SK-N-SH treated with all-trans-retinoic acid at 6 μM for 48 hours (cell line): ENCODE measurements at regions not wholly inside any gene's neighbourhood (a gene's known extent, or its start where the extent isn't known, plus 50 kb on each side); places are given as distances from the start of the nearest gene placed in this dataset.

Source experiments
- ARNTL ChIP-seq: fragments of 450-650 bp; formaldehyde crosslinking; IDR thresholded peaks from 2 replicates; pipeline ENCODE4 v1.5.0; 2020; ENCODE audit warnings: low read depth, mild to moderate bottlenecking, moderate library complexity, borderline replicate concordance
- ISL1 ChIP-seq: fragments of 250-450 bp; sonication (Bioruptor Pico); IDR thresholded peaks from 2 replicates; pipeline ENCODE4 v2.1.2; 2022; ENCODE audit warnings: mild to moderate bottlenecking, moderate library complexity
- OSR1 ChIP-seq: fragments of 250-450 bp; sonication (Bioruptor Pico); IDR thresholded peaks from 2 replicates; pipeline ENCODE4 v1.8.0; 2022; ENCODE audit warnings: moderate library complexity, mild to moderate bottlenecking, inconsistent platforms
- SNAI2 ChIP-seq: fragments of 250-450 bp; sonication (Bioruptor Pico); IDR thresholded peaks from 2 replicates; pipeline ENCODE4 v1.5.0; 2020; ENCODE audit warnings: mild to moderate bottlenecking, moderate library complexity
- ZFP3 ChIP-seq: fragments of 250-450 bp; sonication (Bioruptor Pico); IDR thresholded peaks from 2 replicates; pipeline ENCODE4 v1.5.0; 2020; ENCODE audit warnings: mild to moderate bottlenecking, moderate library complexity
- ZFP30 ChIP-seq: fragments of 450-650 bp; formaldehyde crosslinking; IDR thresholded peaks from 2 replicates; pipeline ENCODE4 v1.5.0; 2022; ENCODE audit warnings: mild to moderate bottlenecking, moderate library complexity
- ZNF565 ChIP-seq: fragments of 450-650 bp; formaldehyde crosslinking; conservative IDR thresholded peaks from 2 replicates; pipeline ENCODE4 v1.5.0; 2020; ENCODE audit warnings: low read depth, mild to moderate bottlenecking, moderate library complexity
- TF ChIP-seq, protein P1 (sequence below): fragments of 250-450 bp; sonication (Bioruptor Pico); IDR thresholded peaks from 2 replicates; pipeline ENCODE4 v1.5.0; 2020; ENCODE audit warnings: mild to moderate bottlenecking, moderate library complexity
- TF ChIP-seq, protein P2 (sequence below): fragments of 250-450 bp; sonication (Bioruptor Pico); IDR thresholded peaks from 2 replicates; pipeline ENCODE4 v1.5.1; 2020; ENCODE audit warnings: low read depth, mild to moderate bottlenecking, moderate library complexity
- TF ChIP-seq, protein P3 (sequence below): fragments of 250-450 bp; sonication (Bioruptor Pico); IDR thresholded peaks from 2 replicates; pipeline ENCODE4 v1.8.0; 2020; ENCODE audit warnings: mild to moderate bottlenecking, moderate library complexity, borderline replicate concordance

- TF ChIP-seq, protein P1, sequence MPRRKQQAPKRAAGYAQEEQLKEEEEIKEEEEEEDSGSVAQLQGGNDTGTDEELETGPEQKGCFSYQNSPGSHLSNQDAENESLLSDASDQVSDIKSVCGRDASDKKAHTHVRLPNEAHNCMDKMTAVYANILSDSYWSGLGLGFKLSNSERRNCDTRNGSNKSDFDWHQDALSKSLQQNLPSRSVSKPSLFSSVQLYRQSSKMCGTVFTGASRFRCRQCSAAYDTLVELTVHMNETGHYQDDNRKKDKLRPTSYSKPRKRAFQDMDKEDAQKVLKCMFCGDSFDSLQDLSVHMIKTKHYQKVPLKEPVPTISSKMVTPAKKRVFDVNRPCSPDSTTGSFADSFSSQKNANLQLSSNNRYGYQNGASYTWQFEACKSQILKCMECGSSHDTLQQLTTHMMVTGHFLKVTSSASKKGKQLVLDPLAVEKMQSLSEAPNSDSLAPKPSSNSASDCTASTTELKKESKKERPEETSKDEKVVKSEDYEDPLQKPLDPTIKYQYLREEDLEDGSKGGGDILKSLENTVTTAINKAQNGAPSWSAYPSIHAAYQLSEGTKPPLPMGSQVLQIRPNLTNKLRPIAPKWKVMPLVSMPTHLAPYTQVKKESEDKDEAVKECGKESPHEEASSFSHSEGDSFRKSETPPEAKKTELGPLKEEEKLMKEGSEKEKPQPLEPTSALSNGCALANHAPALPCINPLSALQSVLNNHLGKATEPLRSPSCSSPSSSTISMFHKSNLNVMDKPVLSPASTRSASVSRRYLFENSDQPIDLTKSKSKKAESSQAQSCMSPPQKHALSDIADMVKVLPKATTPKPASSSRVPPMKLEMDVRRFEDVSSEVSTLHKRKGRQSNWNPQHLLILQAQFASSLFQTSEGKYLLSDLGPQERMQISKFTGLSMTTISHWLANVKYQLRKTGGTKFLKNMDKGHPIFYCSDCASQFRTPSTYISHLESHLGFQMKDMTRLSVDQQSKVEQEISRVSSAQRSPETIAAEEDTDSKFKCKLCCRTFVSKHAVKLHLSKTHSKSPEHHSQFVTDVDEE (CRISPR knock-in tag) = no peak
- TF ChIP-seq, protein P2, sequence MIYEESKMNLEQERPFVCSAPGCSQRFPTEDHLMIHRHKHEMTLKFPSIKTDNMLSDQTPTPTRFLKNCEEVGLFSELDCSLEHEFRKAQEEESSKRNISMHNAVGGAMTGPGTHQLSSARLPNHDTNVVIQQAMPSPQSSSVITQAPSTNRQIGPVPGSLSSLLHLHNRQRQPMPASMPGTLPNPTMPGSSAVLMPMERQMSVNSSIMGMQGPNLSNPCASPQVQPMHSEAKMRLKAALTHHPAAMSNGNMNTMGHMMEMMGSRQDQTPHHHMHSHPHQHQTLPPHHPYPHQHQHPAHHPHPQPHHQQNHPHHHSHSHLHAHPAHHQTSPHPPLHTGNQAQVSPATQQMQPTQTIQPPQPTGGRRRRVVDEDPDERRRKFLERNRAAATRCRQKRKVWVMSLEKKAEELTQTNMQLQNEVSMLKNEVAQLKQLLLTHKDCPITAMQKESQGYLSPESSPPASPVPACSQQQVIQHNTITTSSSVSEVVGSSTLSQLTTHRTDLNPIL = no peak
- TF ChIP-seq, protein P3, sequence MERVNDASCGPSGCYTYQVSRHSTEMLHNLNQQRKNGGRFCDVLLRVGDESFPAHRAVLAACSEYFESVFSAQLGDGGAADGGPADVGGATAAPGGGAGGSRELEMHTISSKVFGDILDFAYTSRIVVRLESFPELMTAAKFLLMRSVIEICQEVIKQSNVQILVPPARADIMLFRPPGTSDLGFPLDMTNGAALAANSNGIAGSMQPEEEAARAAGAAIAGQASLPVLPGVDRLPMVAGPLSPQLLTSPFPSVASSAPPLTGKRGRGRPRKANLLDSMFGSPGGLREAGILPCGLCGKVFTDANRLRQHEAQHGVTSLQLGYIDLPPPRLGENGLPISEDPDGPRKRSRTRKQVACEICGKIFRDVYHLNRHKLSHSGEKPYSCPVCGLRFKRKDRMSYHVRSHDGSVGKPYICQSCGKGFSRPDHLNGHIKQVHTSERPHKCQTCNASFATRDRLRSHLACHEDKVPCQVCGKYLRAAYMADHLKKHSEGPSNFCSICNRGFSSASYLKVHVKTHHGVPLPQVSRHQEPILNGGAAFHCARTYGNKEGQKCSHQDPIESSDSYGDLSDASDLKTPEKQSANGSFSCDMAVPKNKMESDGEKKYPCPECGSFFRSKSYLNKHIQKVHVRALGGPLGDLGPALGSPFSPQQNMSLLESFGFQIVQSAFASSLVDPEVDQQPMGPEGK = no peak
- TF ChIP-seq ARNTL (no peak), ZFP3 (CRISPR knock-in tag) (no peak), ISL1 (CRISPR knock-in tag) (no peak), ZNF565 (CRISPR knock-in tag) (no peak), SNAI2 (no peak), ZFP30 (CRISPR knock-in tag) (no peak), OSR1 (no peak)
These were observed 509.4 kb upstream of the CDH18 start for GRCh38 chr5:20497356-20497755.
